ENCODE measurements at regions not wholly inside any gene's neighbourhood (a gene's known extent, or its start where the extent isn't known, plus 50 kb on each side); places are given as distances from the start of the nearest gene placed in this dataset.
"Not testable (repeated sequence)": the region's sequence is repeated elsewhere in the genome, so short reads cannot be mapped to it uniquely, and the experiment has no call there.

DNA sequence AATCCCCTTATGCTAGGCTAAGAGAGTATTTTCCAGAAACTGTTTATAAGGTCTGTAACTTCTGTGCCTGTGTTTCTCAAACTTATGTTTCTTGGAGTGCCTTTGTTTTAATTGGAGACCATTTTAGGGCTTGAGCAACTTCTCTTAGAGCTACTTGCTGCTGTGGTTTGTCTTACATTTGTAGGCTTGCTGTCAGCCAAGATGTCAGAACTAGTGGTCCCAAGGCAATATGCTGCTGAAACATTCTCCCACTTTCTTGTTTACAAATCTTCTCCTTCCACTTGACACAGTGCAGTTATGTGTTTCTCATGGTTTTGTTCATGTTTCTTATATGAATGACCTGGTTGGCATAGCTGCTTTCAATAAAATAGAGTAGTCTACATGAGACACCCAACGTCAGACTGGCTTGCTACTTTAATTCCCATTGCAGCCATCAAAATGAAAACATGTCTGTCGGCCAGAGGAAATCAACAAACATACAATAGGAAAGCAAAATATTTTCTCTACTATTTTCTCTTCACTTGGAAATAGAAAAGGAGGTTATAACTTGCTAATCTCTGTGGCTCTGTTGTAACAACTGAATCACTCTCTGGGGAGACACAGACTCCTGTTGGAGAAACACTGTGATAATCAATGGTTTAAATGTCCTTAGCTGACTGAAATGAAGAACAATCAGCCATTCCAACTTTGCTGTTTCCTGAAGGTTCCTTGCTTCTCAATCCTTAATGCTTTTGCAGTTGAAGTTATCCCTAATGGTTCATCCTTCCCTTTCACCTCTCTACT is 426.4 kb downstream of the PDGFC start:
- peak; percentile 3 for DNase-seq (ENCODE audit: low spot score)

DNA sequence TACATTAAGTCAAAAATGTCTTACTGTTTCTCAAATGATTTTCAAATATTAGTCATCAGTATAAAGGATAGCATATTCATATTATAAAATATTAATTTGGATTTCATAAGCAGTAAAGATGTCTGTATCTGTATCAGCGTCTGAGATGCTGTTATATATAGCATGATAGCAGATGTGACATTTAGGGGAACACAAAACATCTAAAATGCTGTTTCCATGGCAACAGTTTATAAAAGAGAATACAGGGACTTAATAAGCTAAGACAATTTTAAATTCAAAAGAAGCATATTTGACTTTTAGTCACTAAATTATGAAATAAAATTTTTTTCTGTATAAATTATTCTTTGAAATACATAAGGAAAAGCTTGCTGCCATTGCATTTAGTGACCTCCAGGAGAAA is 432.2 kb downstream of the PDGFC start:
- DNase-seq (ENCODE audit: low spot score): no peak

DNA sequence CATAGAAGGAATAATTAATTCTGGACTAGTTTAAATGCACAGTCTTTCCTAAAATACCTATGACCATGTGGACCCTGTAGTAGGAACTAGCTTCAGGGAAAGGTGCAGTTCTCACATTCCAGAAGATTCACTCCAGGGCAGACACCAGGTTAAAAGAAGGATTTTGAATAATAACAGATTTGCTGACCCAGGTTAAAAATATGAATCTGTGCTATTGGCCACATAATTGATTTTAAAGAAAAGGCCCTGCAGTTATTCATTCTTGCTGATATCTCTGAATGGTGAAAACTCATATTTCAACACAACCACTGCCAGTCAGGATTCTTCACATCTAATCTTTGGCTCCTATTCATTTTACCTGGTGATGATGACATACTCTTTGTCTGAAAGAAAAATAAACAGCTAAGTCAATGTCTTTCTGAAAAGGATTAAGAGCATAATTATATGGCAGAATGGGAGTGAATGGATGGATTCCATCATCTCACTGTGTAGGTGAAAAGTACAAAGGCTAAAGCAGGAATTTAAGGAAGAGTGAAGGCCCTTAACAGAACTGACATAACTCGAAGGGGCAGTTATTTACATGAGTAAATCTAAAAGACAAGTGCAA is 432.8 kb downstream of the PDGFC start:
- DNase-seq (ENCODE audit: low spot score): no peak

DNA sequence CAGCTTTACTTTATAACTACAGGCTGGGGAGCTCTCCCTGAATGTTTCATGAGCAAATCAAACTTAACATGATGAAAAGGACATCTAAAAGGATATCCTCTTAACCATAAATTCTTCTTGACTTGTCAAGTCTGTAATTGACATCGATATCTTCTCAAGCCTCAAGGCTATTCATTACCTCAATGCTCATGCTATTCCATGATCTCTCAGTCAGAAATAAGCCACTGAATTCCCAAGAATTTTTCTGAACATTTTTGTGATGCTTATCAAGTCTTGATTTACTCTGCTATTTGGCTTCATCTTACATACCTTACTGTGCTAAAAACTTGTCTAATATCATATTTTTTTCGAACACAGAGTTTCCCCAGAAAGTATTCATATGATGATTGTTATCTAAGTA is 433.4 kb downstream of the PDGFC start:
- DNase-seq (ENCODE audit: low spot score): no peak

DNA sequence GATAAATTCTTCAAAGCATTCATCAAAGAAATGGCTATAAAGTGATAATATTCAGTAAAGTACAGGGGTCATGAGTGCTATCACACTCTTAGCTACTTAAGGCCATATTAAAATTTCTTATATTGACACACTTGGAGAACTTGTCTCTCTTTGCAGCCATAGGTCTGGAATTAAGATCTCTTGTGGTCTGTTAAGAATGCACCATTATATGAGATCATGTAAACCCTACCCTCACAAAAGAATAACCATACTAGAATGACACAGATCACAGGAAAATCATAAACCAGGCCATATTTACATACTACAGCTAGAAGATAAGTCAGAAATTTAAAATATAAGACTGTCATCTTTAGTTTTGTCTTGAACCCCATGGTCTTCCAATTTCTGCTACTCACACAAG is 434.3 kb downstream of the PDGFC start:
- DNase-seq (ENCODE audit: low spot score): no peak

DNA sequence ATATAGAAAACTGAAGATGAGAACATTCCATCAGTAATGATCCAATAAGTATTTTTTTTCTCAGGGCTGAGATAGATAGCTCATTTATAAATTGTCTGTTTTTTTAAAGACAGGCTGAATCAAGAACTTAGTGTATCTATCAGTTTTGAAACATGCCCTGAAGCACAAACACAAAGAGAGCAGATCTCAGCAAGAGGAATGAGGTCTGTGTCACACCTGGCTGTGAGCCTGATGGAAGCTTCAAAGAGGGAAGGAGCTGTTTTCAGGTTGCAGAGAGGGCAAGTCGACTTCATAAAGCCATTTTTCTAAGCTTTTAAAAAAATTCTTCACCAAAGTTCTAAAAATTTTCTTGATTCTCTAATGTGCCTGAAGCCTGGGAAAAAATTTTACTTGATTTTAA is 434.9 kb downstream of the PDGFC start:
- DNase-seq (ENCODE audit: low spot score): no peak

DNA sequence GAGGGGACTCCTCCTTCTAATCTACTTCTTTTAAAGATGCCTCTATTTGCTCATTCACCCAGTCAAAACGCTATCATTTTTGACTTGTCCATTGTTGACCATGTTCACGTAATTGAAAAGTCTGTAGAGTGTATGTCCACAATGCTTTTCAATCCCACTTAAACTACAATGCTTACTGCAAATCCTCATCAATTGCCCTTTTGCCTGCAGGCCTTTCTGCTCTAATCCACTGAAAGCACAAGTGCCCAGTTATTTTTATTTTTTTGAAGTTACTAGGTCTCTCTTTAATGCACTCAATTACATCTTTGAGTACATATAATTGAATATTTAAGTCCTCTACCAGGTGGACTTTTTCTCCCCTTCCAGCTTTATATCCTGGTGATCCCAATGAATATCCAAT is 437.4 kb downstream of the PDGFC start:
- no peak for DNase-seq (ENCODE audit: low spot score)

DNA sequence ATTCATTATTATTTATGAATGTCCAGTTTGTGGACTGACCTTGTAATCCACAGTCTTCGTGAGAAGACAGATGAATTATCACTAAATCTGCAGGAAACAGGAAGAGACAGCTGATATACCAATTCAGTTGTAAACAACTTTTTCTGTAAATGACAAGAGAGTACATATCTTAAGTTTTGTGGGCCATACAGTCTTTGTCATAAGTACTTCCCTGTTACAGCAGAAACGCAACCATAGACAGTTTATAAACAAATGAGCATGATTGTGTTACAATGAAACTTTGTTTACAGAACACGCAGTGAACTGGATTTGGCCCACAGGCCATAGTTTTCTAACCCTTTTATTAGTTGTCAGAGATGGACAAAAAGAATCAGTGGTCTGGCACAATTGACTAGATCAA is 443.4 kb downstream of the PDGFC start:
- DNase-seq (ENCODE audit: low spot score): no peak

DNA sequence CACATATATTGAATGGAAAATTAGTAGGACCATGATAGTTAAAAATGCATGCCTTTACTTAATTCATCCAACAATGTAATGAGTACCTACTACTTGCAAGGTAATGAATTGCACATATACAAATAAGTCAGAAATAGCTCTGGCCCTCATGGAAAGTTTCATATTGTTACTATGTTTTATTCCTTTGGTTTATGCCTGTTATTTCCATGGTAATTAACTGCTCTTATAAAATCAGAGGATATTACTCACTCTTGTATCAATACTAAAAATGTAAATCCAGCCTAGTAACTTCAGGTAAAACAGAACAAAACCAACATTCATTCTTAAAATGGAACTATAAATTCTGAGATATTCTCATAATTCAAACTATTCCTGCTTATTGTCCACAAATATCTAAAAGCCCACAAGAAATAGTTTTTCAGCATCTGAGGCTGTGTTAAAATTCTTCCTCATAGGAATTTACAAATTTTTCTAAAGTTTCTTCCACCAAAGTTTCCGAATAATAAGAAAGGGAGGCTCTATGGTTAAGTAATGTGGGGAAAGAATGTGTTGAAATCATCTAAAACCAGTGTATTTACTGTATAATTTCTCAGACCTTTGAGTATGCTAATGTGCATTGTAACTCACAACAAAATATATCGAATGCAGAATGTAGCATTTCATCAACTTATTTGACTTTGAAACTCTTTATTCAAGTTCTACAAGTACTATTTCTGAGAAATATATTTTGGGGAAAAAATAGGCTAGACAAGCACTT is 444.2 kb downstream of the PDGFC start:
- no peak for DNase-seq (ENCODE audit: low spot score)

DNA sequence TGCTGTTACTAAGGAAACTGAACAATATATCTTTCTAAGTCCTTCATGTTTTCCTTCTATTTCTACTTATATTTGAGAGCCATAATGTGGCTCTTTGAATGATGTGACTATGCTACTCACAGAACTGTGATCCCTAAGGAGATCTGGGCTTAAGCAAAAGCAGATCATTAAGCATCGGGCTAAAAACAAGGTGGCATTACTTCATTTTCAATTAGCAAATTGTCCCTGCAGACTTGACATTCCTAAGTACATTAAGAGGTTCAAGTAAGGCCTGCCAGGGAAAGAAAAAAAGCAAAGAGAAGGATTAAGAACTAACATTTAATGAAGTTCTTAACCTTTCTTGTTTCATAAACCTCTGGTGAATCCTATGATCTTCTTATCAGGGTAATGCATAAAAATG is 447.6 kb downstream of the PDGFC start:
- no peak for DNase-seq (ENCODE audit: low spot score)

DNA sequence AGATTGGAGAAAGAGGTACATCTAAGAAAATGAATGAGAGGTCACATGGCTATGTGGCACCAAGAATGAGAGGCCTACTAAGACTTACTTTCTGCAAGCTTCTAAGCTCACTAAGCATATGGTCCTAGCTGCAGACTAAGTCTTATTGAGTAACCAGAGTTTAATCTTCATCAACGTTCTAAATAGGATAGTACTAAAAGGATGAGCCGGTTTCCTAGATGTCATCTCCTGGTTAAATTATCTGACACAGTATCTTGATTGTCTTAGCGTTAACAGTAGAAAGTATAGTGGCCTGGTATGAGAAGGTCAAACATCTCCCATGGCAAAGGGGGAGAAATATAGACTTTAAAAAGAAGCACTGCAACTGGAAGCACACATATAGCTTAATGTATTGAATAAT is 448.1 kb downstream of the PDGFC start:
- DNase-seq (ENCODE audit: low spot score): no peak

DNA sequence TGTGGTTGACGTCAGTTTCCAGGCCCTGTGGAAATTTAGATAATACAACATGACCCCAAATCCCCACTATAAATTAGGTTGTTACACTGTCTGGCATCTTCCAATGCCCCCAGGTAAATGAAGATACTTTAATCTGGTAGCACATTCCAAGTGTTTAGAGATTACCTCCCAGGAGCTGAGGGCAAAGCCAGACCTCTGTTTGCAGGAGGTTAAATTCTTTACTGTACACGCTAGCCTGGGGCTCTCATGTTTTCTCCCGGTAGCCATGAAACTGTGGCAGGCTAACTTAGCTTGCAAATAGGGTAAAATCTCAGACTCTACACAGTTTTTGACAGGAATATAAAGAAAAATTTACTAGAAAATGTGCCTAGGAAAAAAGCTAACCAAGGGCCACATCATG is 450.0 kb downstream of the PDGFC start:
- DNase-seq (ENCODE audit: low spot score): no peak

DNA sequence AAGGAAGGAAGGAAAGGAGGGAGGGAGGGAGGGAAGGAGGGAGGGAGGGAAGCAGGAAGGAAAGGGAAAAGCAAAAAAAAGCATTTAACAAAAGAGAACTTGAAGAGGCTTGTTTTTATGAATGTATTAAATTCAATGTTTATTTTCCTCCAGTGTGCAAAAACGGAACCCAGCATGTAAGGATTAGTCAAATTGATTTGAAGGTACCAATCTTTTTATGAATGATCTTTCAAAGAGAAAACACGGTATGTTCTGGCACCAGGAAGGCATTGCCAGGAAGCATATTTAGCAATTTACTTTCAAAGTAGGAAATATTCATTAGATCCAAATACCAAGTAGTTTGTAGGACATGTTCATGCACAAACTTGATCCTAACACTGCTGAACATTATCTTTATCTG is 453.6 kb downstream of the PDGFC start:
- no peak for DNase-seq (ENCODE audit: low spot score)

DNA sequence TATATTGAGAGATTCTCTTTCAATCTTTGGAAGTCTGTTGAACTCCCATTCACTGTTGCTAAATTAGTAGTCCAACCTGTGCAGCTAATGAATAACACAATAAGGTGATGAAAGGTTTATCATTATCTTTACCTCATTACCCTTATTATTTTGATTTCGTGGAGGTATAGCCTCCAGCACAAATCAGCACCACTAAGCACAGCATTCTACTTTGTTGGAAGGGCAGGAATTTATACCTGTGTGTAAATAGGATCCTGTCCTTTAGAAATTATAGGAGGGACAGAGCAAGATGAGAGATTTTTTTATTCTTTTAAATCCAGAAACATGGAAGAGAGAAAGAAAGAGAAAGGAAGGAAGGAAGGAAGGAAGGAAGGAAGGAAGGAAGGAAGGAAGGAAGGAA is 454.1 kb downstream of the PDGFC start:
- no peak for DNase-seq (ENCODE audit: low spot score)

DNA sequence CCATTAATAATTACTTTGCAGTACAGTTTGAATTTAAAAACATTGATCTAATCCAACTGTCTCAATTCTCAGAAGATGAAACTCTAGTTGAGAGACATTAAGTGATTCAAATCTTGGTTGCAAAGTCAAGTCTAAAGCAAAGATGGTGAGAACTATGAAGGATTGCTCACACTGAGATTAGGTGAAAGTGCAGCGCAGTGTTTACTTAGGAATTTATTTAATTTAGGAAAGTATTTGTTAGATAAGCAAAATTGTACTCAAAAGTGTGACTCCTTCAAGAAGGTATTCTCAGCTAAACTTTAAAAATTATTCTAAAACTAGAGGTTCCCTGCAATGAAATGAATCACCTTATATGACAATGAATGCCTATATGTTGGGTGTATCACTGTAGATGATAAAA is 454.9 kb downstream of the PDGFC start:
- no peak for DNase-seq (ENCODE audit: low spot score)

DNA sequence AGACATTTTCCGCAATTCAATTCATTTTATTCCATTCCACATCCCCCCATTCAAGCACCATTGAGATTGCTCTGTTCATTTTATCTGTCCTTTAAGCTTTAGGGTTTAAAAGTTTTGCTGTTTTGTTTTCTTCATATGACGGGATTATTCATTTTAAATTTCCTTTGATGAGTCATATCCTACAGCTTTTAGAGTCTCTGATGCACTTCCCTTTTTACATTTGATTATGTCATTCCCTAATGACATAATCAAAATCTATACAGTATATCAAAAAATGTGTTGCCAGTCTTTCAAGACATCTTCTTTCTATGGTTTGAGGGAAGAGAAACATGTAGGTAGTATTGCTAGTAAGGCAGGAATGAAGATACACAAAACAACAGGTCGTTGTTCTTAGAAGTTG is 456.3 kb downstream of the PDGFC start:
- no peak for DNase-seq (ENCODE audit: low spot score)

DNA sequence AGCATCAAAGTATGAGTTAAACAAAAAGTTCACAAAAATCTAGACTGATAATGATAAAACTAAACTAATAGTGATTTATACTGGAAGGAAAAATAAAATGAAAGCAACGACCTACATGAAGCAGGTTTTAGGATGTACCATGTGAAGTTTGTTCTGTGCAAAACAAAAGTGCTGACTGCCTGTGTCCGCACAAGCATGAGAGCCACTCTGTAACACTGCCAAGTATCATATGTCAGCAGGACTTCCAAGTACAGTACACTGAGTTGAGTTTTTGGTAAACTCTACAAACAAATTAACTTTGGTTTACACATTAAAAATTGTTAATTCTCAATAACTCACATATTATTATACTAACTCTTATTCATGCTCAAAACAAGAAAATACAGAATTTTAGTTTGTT is 459.0 kb downstream of the PDGFC start:
- DNase-seq (ENCODE audit: low spot score): no peak

DNA sequence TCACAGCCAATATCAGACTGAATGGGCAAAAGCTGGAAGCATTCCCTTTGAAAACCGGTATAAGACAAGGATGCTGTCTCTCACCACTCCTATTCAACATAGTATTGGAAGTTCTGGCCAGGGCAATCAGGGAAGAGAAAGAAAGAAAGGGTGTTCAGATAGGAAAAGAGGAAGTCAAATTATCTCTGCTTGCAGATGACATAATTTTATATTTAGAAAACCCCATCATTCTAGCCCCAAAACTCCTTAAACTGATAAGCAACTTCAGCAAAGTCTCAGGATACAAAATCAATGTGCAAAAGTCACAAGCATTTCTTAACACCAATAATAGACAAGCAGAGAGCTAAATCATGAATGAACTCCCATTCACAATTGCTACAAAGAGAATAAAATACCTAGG is 461.7 kb downstream of the PDGFC start:
- DNase-seq (ENCODE audit: low spot score): not testable (repeated sequence)

DNA sequence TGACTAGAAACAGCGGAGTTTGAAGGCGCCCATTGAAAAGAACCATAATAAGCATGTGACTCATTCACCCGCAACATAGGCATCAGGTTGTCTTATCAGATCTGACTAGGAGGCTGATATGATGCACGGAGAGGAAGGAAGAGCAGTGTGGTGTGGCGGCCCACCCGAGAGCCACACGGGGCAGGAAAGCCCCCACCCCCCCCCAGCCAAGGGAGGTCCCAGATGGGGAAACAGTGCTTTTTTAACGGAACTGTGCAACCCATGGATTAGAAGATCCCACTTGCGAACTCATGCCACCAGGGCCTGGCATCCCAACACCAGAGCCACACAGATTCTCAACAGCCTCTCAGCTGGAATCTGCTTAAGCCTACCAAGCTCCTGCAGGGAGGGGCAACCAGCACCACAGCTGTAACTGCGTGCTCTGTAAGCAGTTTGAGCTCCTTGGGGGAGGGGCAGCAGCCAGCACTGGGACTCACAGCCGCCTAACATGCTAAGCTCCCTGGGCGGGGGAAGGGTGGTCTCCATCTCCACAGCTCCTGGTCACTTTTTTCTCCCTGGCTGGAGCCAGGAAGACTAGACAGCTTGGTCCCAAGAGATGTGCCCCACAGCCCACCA is 466.2 kb downstream of the PDGFC start:
- no peak for DNase-seq (ENCODE audit: low spot score)

DNA sequence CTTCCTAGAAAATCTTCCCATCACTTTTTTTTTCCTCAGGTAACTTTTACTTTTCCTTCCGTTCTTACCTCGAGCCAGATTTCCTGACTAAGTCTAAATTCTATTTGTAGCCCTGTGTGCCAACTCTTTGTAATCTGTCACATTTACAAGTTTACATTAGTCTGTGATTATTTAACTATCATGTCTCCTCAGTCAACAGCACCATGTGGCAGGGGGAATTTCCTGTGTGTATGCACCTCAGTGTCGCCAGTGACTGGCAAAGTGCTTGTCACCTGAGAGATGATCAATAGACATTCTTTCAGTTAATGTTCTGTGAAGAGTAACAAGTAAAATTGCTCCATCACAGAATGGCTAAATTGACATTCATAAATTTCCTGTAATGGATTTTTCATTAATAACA is 468.5 kb downstream of the PDGFC start:
- no peak for DNase-seq (ENCODE audit: low spot score)

DNA sequence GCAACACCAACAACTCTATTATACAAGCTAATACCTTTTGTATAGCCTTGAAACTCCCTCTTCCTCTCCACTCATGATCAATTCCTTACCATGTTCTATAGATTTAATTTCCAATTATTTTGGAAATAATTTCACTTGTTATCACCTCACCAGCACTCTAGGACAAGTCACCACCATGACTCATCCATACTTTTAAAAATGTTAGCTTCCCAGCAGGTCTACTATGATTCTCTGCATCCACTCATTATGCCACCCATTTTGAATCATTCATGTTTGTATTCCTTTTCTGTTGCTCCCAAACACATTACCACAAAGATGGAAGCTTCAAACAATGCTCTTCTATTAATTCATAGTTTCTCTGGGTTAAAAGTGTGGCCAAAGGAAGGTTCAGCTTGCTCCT is 469.6 kb downstream of the PDGFC start:
- no peak for DNase-seq (ENCODE audit: low spot score)

DNA sequence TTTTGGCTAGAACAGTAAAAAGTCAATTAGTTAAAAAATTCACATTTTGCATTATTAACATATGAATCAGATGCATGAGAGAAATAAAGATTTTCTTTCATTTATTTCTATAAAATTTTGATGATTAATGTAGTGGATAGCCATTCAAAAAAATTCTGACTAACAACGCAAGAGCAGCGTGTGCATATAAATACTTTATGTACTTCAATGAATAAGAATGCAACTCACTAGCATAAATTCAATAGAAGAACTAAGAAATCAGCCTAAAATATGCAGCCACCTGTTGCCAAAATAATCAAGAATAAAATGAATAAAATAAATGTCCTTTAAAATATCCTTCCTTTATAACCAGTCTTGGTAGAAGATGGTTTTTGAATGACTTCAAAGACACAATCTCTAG is 471.9 kb downstream of the PDGFC start:
- no peak for DNase-seq (ENCODE audit: low spot score)

DNA sequence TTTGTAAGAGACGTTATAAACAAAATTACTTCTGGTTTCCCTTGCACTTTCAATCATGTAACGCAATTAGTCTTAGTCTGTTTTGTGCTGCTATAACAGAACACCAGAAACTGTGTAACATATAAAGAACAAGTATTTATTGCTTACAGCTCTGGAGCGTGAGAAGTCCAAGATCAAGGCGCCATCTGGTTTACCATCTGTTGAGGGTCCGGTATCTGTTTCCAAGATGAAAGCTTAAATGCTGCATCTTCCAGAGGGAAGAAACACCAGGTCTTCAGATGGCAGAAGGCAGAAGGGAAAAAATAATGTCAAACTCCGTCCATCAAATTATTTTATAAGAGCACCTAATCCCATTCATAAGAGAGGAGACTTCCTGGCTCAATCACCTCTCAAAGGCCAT is 474.1 kb downstream of the PDGFC start:
- no peak for DNase-seq (ENCODE audit: low spot score)

All from pons (tissue), 1 donor.